K562 (cell line): ENCODE measurements at regions not wholly inside any gene's neighbourhood (a gene's known extent, or its start where the extent isn't known, plus 50 kb on each side); places are given as distances from the start of the nearest gene placed in this dataset.

Experiments used
- ATAC-seq: fragments of 200-7000 bp; cut with Tn5 transposase; 3 replicates; pipeline ENCODE4 v1.9.1; 2020; ENCODE audit warnings: moderate library complexity
- BruUV-seq: library from RNA; stranded (reverse); fragments of 400-500 nt; replicated peaks from 2 replicates; lab custom pipeline; 2021; lab: Mats Ljungman, UMichigan
- CTCF ChIA-PET: fragments of 300-600 bp; formaldehyde crosslinking; extraction: SDS; loops from one replicate; lab custom pipeline; 2021; ENCODE audit warnings: low intra/inter-chr PET ratio; lab: Yijun Ruan, JAX
- POLR2A ChIA-PET: fragments of 300-600, 350-650 bp; sonication (Branson Sonifier 250); formaldehyde crosslinking; extraction: SDS; loops from one replicate; lab custom pipeline; 2021; ENCODE audit warnings: antibody characterized with exemption, inconsistent platforms; lab: Yijun Ruan, JAX
- DNase-seq, 4 experiments: peaks; one replicate each; pipeline versions ENCODE4 v3.0.0 to v3.0.0-alpha.2; 2011 to 2018; ENCODE audit warnings: low spot score in 3 of 4, mixed read lengths in 3 of 4; ENCODE audit errors: extremely low read depth in 1 of 4
- FAIRE-seq: peaks from 2 replicates; lab custom pipeline; 2011; peaks lifted over from hg19 to GRCh38; lab: Jason Lieb, UNC
- H2AFZ ChIP-seq: 2 replicates; pipeline ENCODE4 v1.6.0; 2011; ENCODE audit warnings: low read depth, low read length, control low read depth, inconsistent platforms
- H3K27ac ChIP-seq: fragments of 200-600 bp; 3 replicates; pipeline ENCODE4 v1.8.0; 2011; ENCODE audit warnings: low read depth, mild to moderate bottlenecking, control low read depth, inconsistent platforms, low read length, moderate library complexity, mixed read lengths; ENCODE audit errors: extremely low read depth
- H3K27me3 ChIP-seq, 2 experiments: fragments of 300-600 bp in 1 of 2; 2 replicates in 1 of 2; 3 replicates in 1 of 2; pipeline versions ENCODE4 v1.6.0 to v1.8.0; 2011; ENCODE audit warnings: inconsistent platforms in 2 of 2, low read length in 2 of 2, mild to moderate bottlenecking in 1 of 2, mixed read lengths in 1 of 2, moderate library complexity in 1 of 2; ENCODE audit not compliant: control insufficient read depth in 2 of 2, insufficient read depth in 2 of 2
- H3K36me3 ChIP-seq: fragments of 300-600 bp; 3 replicates; pipeline ENCODE4 v1.8.0; 2011; ENCODE audit warnings: mild to moderate bottlenecking, low read length, inconsistent platforms; ENCODE audit not compliant: control insufficient read depth, insufficient read depth
- H3K4me1 ChIP-seq, 2 experiments: fragments of 200-600 bp in 1 of 2; replicated peaks in 1 of 2; 2 replicates in 1 of 2; 3 replicates in 1 of 2; pipeline versions ENCODE4 v1.5.1 to v1.8.0; 2011; ENCODE audit warnings: inconsistent platforms in 2 of 2, low read length in 2 of 2, mild to moderate bottlenecking in 1 of 2, mixed read lengths in 1 of 2, moderate library complexity in 1 of 2; ENCODE audit not compliant: control insufficient read depth in 2 of 2, insufficient read depth in 2 of 2
- H3K4me2 ChIP-seq: 2 replicates; pipeline ENCODE4 v1.6.1; 2011; ENCODE audit warnings: low read length, control low read depth, inconsistent platforms, mixed read lengths; ENCODE audit not compliant: insufficient read depth
- H3K4me3 ChIP-seq: fragments of 200-600 bp; sonication (generic), shearing (Covaris generic); 2 replicates; pipeline ENCODE4 v1.5.1; 2016; ENCODE audit warnings: control low read depth, inconsistent platforms
- H3K79me2 ChIP-seq: fragments of 200-600 bp; 3 replicates; pipeline ENCODE4 v1.8.0; 2011; ENCODE audit warnings: low read length, inconsistent platforms; ENCODE audit not compliant: control insufficient read depth, insufficient read depth
- H3K9ac ChIP-seq, 2 experiments: 2 replicates each; pipeline versions ENCODE4 v1.6.0 to v1.6.1; 2011; ENCODE audit warnings: low read depth in 2 of 2, low read length in 2 of 2, control low read depth in 1 of 2, inconsistent platforms in 1 of 2, mild to moderate bottlenecking in 1 of 2, mixed read lengths in 1 of 2; ENCODE audit not compliant: insufficient read depth in 1 of 2
- H3K9me1 ChIP-seq: one replicate; pipeline ENCODE4 v1.6.0; 2011; ENCODE audit warnings: inconsistent platforms, mild to moderate bottlenecking, low read length, moderate library complexity; ENCODE audit not compliant: control insufficient read depth, insufficient read depth
- H3K9me3 ChIP-seq: replicated peaks from 2 replicates; pipeline ENCODE4 v1.5.1; 2011; ENCODE audit warnings: low read depth, low read length, inconsistent platforms; ENCODE audit not compliant: control insufficient read depth, insufficient read depth
- H4K20me1 ChIP-seq: replicated peaks from 2 replicates; pipeline ENCODE4 v1.6.1; 2011; ENCODE audit warnings: low read length, inconsistent platforms, mixed read lengths; ENCODE audit not compliant: control insufficient read depth, insufficient read depth
- CBFA2T2 ChIP-seq: fragments of 450-650 bp; conservative IDR thresholded peaks from 2 replicates; pipeline ENCODE4 v1.6.1; 2017; ENCODE audit warnings: mild to moderate bottlenecking
- CBFA2T3 ChIP-seq: fragments of 450-650 bp; IDR thresholded peaks from 2 replicates; pipeline ENCODE4 v1.6.1; 2017
- CXXC5 ChIP-seq: fragments of 250-450 bp; sonication (Bioruptor Pico); IDR thresholded peaks from 2 replicates; pipeline ENCODE4 v1.8.0; 2022; ENCODE audit warnings: inconsistent platforms, mild to moderate bottlenecking, moderate library complexity
- FUS ChIP-seq: fragments of 200-400 bp; formaldehyde crosslinking; optimal IDR thresholded peaks from 2 replicates; pipeline ENCODE3; 2017; ENCODE audit warnings: low read depth, low read length
- HMBOX1 ChIP-seq: sonication (generic); IDR thresholded peaks from 2 replicates; pipeline ENCODE4 v1.6.1; 2016
- RBFOX2 ChIP-seq: fragments of 200-400 bp; formaldehyde crosslinking; IDR thresholded peaks from 2 replicates; pipeline ENCODE4 v1.6.1; 2017; ENCODE audit warnings: low read depth, mild to moderate bottlenecking, low read length, moderate library complexity
- SMAD4 ChIP-seq: fragments of 250-450 bp; sonication (Bioruptor Pico); conservative IDR thresholded peaks from 2 replicates; pipeline ENCODE4 v1.8.0; 2021; ENCODE audit warnings: inconsistent platforms, mild to moderate bottlenecking, moderate library complexity
- SRSF9 ChIP-seq: fragments of 200-400 bp; formaldehyde crosslinking; IDR thresholded peaks from 2 replicates; pipeline ENCODE4 v1.6.1; 2017; ENCODE audit warnings: low read depth, low read length, borderline replicate concordance
- TAL1 ChIP-seq: fragments of 450-650 bp; IDR thresholded peaks from 2 replicates; pipeline ENCODE4 v1.6.1; 2016; ENCODE audit warnings: mild to moderate bottlenecking
- XRCC3 ChIP-seq: fragments of 450-650 bp; IDR thresholded peaks from 2 replicates; pipeline ENCODE4 v1.6.1; 2017; ENCODE audit warnings: mild to moderate bottlenecking, moderate library complexity
- ZNF395 ChIP-seq: fragments of 200-800 bp; sonication (Bioruptor generic); IDR thresholded peaks from 2 replicates; pipeline ENCODE4 v1.6.1; 2017; ENCODE audit warnings: missing genetic modification characterization, missing compliant biosample characterization
- ZNF589 ChIP-seq: fragments of 200-800 bp; sonication (Bioruptor generic); IDR thresholded peaks from 2 replicates; pipeline ENCODE4 v1.6.1; 2016; ENCODE audit warnings: low read depth, missing genetic modification characterization, missing compliant biosample characterization
- WGBS: fragments of 100-300 bp; shearing (Covaris generic); methylation state at CpG from one replicate; pipeline ENCODE4 v1.1.6; 2016; ENCODE audit warnings: low coverage, mixed read lengths; ENCODE audit not compliant: insufficient coverage; ENCODE audit errors: missing lambda C conversion rate; 5-methylcytosine and 5-hydroxymethylcytosine counted together
- in situ Hi-C: fragments of 300-500 bp; cut with MboI; formaldehyde crosslinking; loops from 4 replicates; pipeline ENCODE4 v1.15.0; 2018; ENCODE audit warnings: inconsistent platforms, mixed read lengths
- intact Hi-C: fragments of 100-400 bp; cut with micrococcal nuclease; formaldehyde crosslinking; loops from 2 replicates; pipeline ENCODE4 v1.14.2; 2022
- TF ChIP-seq, protein P1 (sequence below): sonication (generic); formaldehyde crosslinking; IDR thresholded peaks from 2 replicates; pipeline ENCODE4 v1.8.0; 2022; ENCODE audit warnings: missing genetic modification reagents, mild to moderate bottlenecking, moderate library complexity, borderline replicate concordance
- TF ChIP-seq, protein P2 (sequence below): fragments of 450-650 bp; IDR thresholded peaks from 2 replicates; pipeline ENCODE4 v1.6.1; 2016

- TF ChIP-seq RBFOX2 = peak; percentile 54; the same call in 1 of the 2 replicates
- TF ChIP-seq XRCC3 = no peak
- TF ChIP-seq SRSF9 = no peak
These were observed 53.0 kb upstream of the HES1 start (continued) for GRCh38 chr3:194082743-194083636.

- no TSS peak for BruUV-seq
- H3K9me1 ChIP-seq = no peaks in the 10 kb centered on the region
- ChIA-PET CTCF (no interaction called here), POLR2A (interaction anchor here (0.6 to 5.4 kb wide), 6 partner anchors 13 to 396 kb away, joined by 3 to 22 read pairs (median 4); no protein-coding TSS in a partner anchor)
- no peak overlapping the region for H3K4me3 ChIP-seq
- peaks cover 11 to 33% of the 10 kb centered on the region in 2 experiments for H3K4me1 ChIP-seq
- 26% methylated on average over 6 of the region's 6 CpGs for WGBS
- in situ Hi-C loops = no loop called here
- FAIRE-seq (no peak), ATAC-seq (peak; percentile 58), DNase-seq (peak in 3 of 4 experiments; percentile 57 to 71 (median 67))
- H4K20me1 ChIP-seq = no peaks in the 10 kb centered on the region
- H3K79me2 ChIP-seq = no peaks in the 10 kb centered on the region
- H3K27me3 ChIP-seq = no peaks in the 10 kb centered on the region
- H2AFZ ChIP-seq = peak overlapping the region; percentile 63
- intact Hi-C loops = loop anchor here (10.0 kb wide), 2 partner anchors 401 to 489 kb away; partner anchors contain the start of genes ATP13A3 and OPA1
- H3K9ac ChIP-seq = peak overlapping the region in 1 of 2 experiments; percentile 28; a peak in 1 of 4 replicates
- no peak overlapping the region for H3K27ac ChIP-seq
- peak overlapping the region; percentile 12; the same call in 1 of the 2 replicates for H3K4me2 ChIP-seq
- H3K36me3 ChIP-seq = no peaks in the 10 kb centered on the region
- H3K9me3 ChIP-seq = no peaks in the 10 kb centered on the region
- TF ChIP-seq SMAD4 (peak; percentile 44; the same call in 1 of the 2 replicates), FUS (no peak), CBFA2T2 (0 out of 2 replicates have a peak, but pooled peaks have one; percentile 7), CBFA2T3 (peak; percentile 42; the same call in 1 of the 2 replicates), ZNF589 (CRISPR knock-in tag) (peak; percentile 57; the same call in 1 of the 2 replicates), HMBOX1 (peak; percentile 57; the same call in 1 of the 2 replicates), ZNF395 (CRISPR knock-in tag) (0 out of 2 replicates have a peak, but pooled peaks have one; percentile 27), TAL1 (peak; percentile 41; the same call in 1 of the 2 replicates), CXXC5 (0 out of 2 replicates have a peak, but pooled peaks have one; percentile 13)
- TF ChIP-seq, protein P1, sequence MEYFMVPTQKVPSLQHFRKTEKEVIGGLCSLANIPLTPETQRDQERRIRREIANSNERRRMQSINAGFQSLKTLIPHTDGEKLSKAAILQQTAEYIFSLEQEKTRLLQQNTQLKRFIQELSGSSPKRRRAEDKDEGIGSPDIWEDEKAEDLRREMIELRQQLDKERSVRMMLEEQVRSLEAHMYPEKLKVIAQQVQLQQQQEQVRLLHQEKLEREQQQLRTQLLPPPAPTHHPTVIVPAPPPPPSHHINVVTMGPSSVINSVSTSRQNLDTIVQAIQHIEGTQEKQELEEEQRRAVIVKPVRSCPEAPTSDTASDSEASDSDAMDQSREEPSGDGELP = peak; percentile 18; the same call in 1 of the 2 replicates
- TF ChIP-seq, protein P2, sequence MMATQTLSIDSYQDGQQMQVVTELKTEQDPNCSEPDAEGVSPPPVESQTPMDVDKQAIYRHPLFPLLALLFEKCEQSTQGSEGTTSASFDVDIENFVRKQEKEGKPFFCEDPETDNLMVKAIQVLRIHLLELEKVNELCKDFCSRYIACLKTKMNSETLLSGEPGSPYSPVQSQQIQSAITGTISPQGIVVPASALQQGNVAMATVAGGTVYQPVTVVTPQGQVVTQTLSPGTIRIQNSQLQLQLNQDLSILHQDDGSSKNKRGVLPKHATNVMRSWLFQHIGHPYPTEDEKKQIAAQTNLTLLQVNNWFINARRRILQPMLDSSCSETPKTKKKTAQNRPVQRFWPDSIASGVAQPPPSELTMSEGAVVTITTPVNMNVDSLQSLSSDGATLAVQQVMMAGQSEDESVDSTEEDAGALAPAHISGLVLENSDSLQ = peak; percentile 16; the same call in 1 of the 2 replicates
These were observed 52.2 kb upstream of the HES1 start for GRCh38 chr3:194083637-194084224.
